GM12891 (cell line): ENCODE measurements at regions not wholly inside any gene's neighbourhood (a gene's known extent, or its start where the extent isn't known, plus 50 kb on each side); places are given as distances from the start of the nearest gene placed in this dataset.
"Not testable (repeated sequence)": the region's sequence is repeated elsewhere in the genome, so short reads cannot be mapped to it uniquely, and the experiment has no call there.

Experiments used
- POLR2A ChIP-seq: IDR thresholded peaks from 2 replicates; pipeline ENCODE4 v1.6.1; 2011; ENCODE audit warnings: low read depth, low read length, control low read depth
- POLR2AphosphoS5 ChIP-seq: IDR thresholded peaks from 2 replicates; pipeline ENCODE4 v1.6.1; 2011; ENCODE audit warnings: low read depth, low read length, control low read depth

- TF ChIP-seq POLR2AphosphoS5, POLR2A: not testable (repeated sequence)
Observed at GRCh38 chr1:173370586-173370985, 106.5 kb upstream of the PRDX6 start.
